B cell (primary cell): ENCODE measurements at regions not wholly inside any gene's neighbourhood (a gene's known extent, or its start where the extent isn't known, plus 50 kb on each side); places are given as distances from the start of the nearest gene placed in this dataset.

ENCODE experiments used
- ATAC-seq: fragments of 200-7000 bp; cut with Tn5 transposase; one replicate; pipeline ENCODE4 v1.10.0; 2021; ENCODE audit warnings: low read depth, mild to moderate bottlenecking, moderate number of reproducible peaks, moderate library complexity
- CTCF ChIA-PET: fragments of 350-600 bp; sonication (Branson Sonifier 250); formaldehyde crosslinking; loops from one replicate; lab custom pipeline; 2021; ENCODE audit warnings: antibody characterized with exemption, inconsistent platforms; lab: Charles Lee
- POLR2A ChIA-PET: fragments of 350-600 bp; sonication (Branson Sonifier 250); formaldehyde crosslinking; loops from one replicate; lab custom pipeline; 2021; ENCODE audit warnings: antibody characterized with exemption; lab: Charles Lee
- DNase-seq: peaks from one replicate; pipeline ENCODE4 v3.0.0; 2013
- H2AFZ ChIP-seq: 2 replicates; pipeline ENCODE4 v1.6.1; 2012; ENCODE audit warnings: mild to moderate bottlenecking, low read depth, low read length; ENCODE audit not compliant: insufficient read depth, poor library complexity, severe bottlenecking
- H3K27ac ChIP-seq, 2 donors: 1 replicate in 1 of 2; 2 replicates in 1 of 2; pipeline ENCODE4 v1.5.1; 2012 to 2013; ENCODE audit warnings: low read length in 2 of 2, mild to moderate bottlenecking in 2 of 2, moderate library complexity in 1 of 2
- H3K27me3 ChIP-seq, 4 experiments: fragments of 200-600 bp in 1 of 4; sonication (generic) in 1 of 4; replicated peaks in 1 of 4; 1 replicate in 2 of 4; 2 replicates in 2 of 4; pipeline versions ENCODE4 v1.6.1 to v1.7.0; 2013 to 2016; ENCODE audit warnings: low read length in 3 of 4, mild to moderate bottlenecking in 2 of 4, mixed read lengths in 1 of 4, moderate library complexity in 1 of 4; ENCODE audit not compliant: insufficient read depth in 4 of 4, control insufficient read depth in 3 of 4; ENCODE audit errors: control extremely low read depth in 1 of 4
- H3K36me3 ChIP-seq, 2 experiments: replicated peaks in 1 of 2; 1 replicate in 1 of 2; 2 replicates in 1 of 2; pipeline versions ENCODE4 v1.6.1 to v1.7.1; 2013; ENCODE audit warnings: low read length in 1 of 2; ENCODE audit not compliant: insufficient read depth in 2 of 2, control insufficient read depth in 1 of 2; ENCODE audit errors: control extremely low read depth in 1 of 2, extremely low read depth in 1 of 2
- H3K4me1 ChIP-seq, 2 donors: fragments of 200-600 bp in 1 of 2; sonication (generic) in 1 of 2; 1 replicate in 1 of 2; 2 replicates in 1 of 2; pipeline versions ENCODE4 v1.5.1 to v1.6.1; 2013 to 2017; ENCODE audit warnings: low read length in 2 of 2; ENCODE audit not compliant: control insufficient read depth in 2 of 2, insufficient read depth in 2 of 2
- H3K4me2 ChIP-seq: replicated peaks from 2 replicates; pipeline ENCODE3; 2012; ENCODE audit warnings: mild to moderate bottlenecking, low read depth, low read length; ENCODE audit not compliant: poor library complexity, severe bottlenecking
- H3K4me3 ChIP-seq, 5 experiments: fragments of 200-600 bp in 1 of 5; sonication (generic) in 1 of 5; 1 replicate in 3 of 5; 2 replicates in 2 of 5; pipeline versions ENCODE4 v1.5.1 to v1.7.0; 2011 to 2016; ENCODE audit warnings: low read length in 4 of 5, mild to moderate bottlenecking in 4 of 5, low read depth in 2 of 5, control low read depth in 1 of 5, moderate library complexity in 1 of 5; ENCODE audit not compliant: insufficient read depth in 1 of 5; ENCODE audit errors: control extremely low read depth in 1 of 5, extremely low read depth in 1 of 5
- H3K79me2 ChIP-seq: fragments of 200-600 bp; sonication (generic); one replicate; pipeline ENCODE4 v1.6.0; 2016; ENCODE audit warnings: low read length; ENCODE audit not compliant: control insufficient read depth, insufficient read depth
- H3K9ac ChIP-seq: fragments of 200-600 bp; sonication (generic); 2 replicates; pipeline ENCODE4 v1.6.1; 2017; ENCODE audit warnings: mild to moderate bottlenecking, low read length, moderate library complexity
- H3K9me3 ChIP-seq, 3 donors: one replicate each; pipeline versions ENCODE4 v1.6.1 to v1.7.1; 2013; ENCODE audit warnings: low read length in 2 of 3; ENCODE audit not compliant: control insufficient read depth in 2 of 3, insufficient read depth in 1 of 3; ENCODE audit errors: control extremely low read depth in 1 of 3
- H4K20me1 ChIP-seq: 2 replicates; pipeline ENCODE4 v1.6.0; 2012; ENCODE audit warnings: mild to moderate bottlenecking, low read length; ENCODE audit not compliant: insufficient read depth, control insufficient read depth, poor library complexity, severe bottlenecking
- H3K27ac Mint-ChIP-seq: one replicate; pipeline ENCODE4 v1.8.0; 2021; ENCODE audit warnings: mixed read lengths
- H3K27me3 Mint-ChIP-seq: one replicate; pipeline ENCODE4 v1.8.0; 2021; ENCODE audit warnings: mixed read lengths
- H3K4me1 Mint-ChIP-seq: one replicate; pipeline ENCODE4 v1.8.0; 2021; ENCODE audit warnings: mixed read lengths
- H3K4me3 Mint-ChIP-seq: one replicate; pipeline ENCODE4 v1.8.0; 2021; ENCODE audit warnings: mixed read lengths
- H3K9me3 Mint-ChIP-seq: one replicate; pipeline ENCODE4 v1.8.0; 2022; ENCODE audit warnings: mixed read lengths; ENCODE audit not compliant: insufficient read depth
- CTCF ChIP-seq: fragments of 200-600 bp; IDR thresholded peaks from one replicate; pipeline ENCODE4 v1.8.0; 2022; ENCODE audit warnings: antibody characterized with exemption, mild to moderate bottlenecking
- EZH2 ChIP-seq: IDR thresholded peaks from 2 replicates; pipeline ENCODE4 v1.6.1; 2012; ENCODE audit warnings: borderline replicate concordance, low read depth, mild to moderate bottlenecking, moderate library complexity, low read length; ENCODE audit not compliant: insufficient read depth, poor library complexity, severe bottlenecking
- WGBS: methylation state at CpG from one replicate; pipeline ENCODE4 v1.1.5; 2013; ENCODE audit warnings: missing lambda C conversion rate; ENCODE audit not compliant: insufficient coverage; 5-methylcytosine and 5-hydroxymethylcytosine counted together
- intact Hi-C: fragments of 100-400 bp; cut with micrococcal nuclease; formaldehyde crosslinking; loops from one replicate; pipeline ENCODE4 v1.10.0; 2022

- no peaks in the 10 kb centered on the region for H3K9me3 ChIP-seq
- TF ChIP-seq CTCF, result no peak
- TF ChIP-seq EZH2, result no peak
- H3K79me2 ChIP-seq, result no peaks in the 10 kb centered on the region
- intact Hi-C loops, result no loop called here
- no peak overlapping the region for H3K4me3 ChIP-seq
- no peaks in the 10 kb centered on the region for H3K4me1 ChIP-seq
- no peaks in the 10 kb centered on the region for H3K4me1 Mint-ChIP-seq
- H2AFZ ChIP-seq, result no peak overlapping the region
- H3K27ac ChIP-seq, result no peak overlapping the region
- H3K27me3 Mint-ChIP-seq, result peaks cover 3% of the 10 kb centered on the region
- no peak overlapping the region for H3K27ac Mint-ChIP-seq
- ChIA-PET POLR2A (no interaction called here), CTCF (no interaction called here)
- no peak overlapping the region for H3K4me2 ChIP-seq
- DNase-seq (no peak), ATAC-seq (no peak)
- H4K20me1 ChIP-seq, result no peaks in the 10 kb centered on the region
- no peak overlapping the region for H3K9ac ChIP-seq
- H3K27me3 ChIP-seq, result no peaks in the 10 kb centered on the region
- no peaks in the 10 kb centered on the region for H3K36me3 ChIP-seq
- H3K4me3 Mint-ChIP-seq, result no peak overlapping the region
- no peaks in the 10 kb centered on the region for H3K9me3 Mint-ChIP-seq
- no CpG with 5 or more reads among the region's 4 CpGs for WGBS
Measured at GRCh38 chrX:104347860-104348259, 93.1 kb upstream of the ESX1 start.

GRCh38 chrX:104343428-104344129, 88.8 kb upstream of the ESX1 start:
- H3K4me2 ChIP-seq, result no peak overlapping the region
- H3K4me1 ChIP-seq, result no peaks in the 10 kb centered on the region
- H3K9ac ChIP-seq, result no peak overlapping the region
- ChIA-PET CTCF (no interaction called here), POLR2A (no interaction called here)
- H3K79me2 ChIP-seq, result no peaks in the 10 kb centered on the region
- no peak for TF ChIP-seq EZH2
- peak; percentile 35 for TF ChIP-seq CTCF
- H4K20me1 ChIP-seq, result no peaks in the 10 kb centered on the region
- no peaks in the 10 kb centered on the region for H3K9me3 ChIP-seq
- no CpG with 5 or more reads among the region's 8 CpGs for WGBS
- intact Hi-C loops, result no loop called here
- H3K36me3 ChIP-seq, result no peaks in the 10 kb centered on the region
- Mint-ChIP-seq H3K9me3 (no peaks in the 10 kb centered on the region), H3K27ac (no peak overlapping the region), H3K4me3 (no peak overlapping the region), H3K4me1 (no peaks in the 10 kb centered on the region), H3K27me3 (no peaks in the 10 kb centered on the region)
- H3K27ac ChIP-seq, result no peak overlapping the region
- no peaks in the 10 kb centered on the region for H3K27me3 ChIP-seq
- ATAC-seq (no peak), DNase-seq (peak; percentile 35)
- H2AFZ ChIP-seq, result no peak overlapping the region
- H3K4me3 ChIP-seq, result no peak overlapping the region
